A673 (cell line): ENCODE measurements at regions not wholly inside any gene's neighbourhood (a gene's known extent, or its start where the extent isn't known, plus 50 kb on each side); places are given as distances from the start of the nearest gene placed in this dataset.

Experiments used
- BruUV-seq: library from RNA; stranded (reverse); fragments of 400-500 nt; replicated peaks from 2 replicates; lab custom pipeline; 2021; lab: Mats Ljungman, UMichigan
- CTCF ChIA-PET: fragments of 300-600 bp; sonication (Branson Sonifier 250); formaldehyde crosslinking; loops from one replicate; lab custom pipeline; 2022; ENCODE audit warnings: antibody characterized with exemption; lab: Charles Lee
- POLR2A ChIA-PET: fragments of 300-600 bp; sonication (Branson Sonifier 250); formaldehyde crosslinking; loops from one replicate; lab custom pipeline; 2022; ENCODE audit warnings: antibody characterized with exemption; ENCODE audit not compliant: low non-redundant PET; lab: Charles Lee
- DNase-seq: peaks from one replicate; pipeline ENCODE4 v3.0.0-alpha.2; 2015; ENCODE audit warnings: low spot score
- H3K27ac ChIP-seq: fragments of 200-600 bp; sonication (generic); 2 replicates; pipeline ENCODE4 v1.5.1; 2016; ENCODE audit warnings: mixed run types, low read depth, mild to moderate bottlenecking, mixed read lengths, antibody characterized with exemption, low read length; ENCODE audit not compliant: poor library complexity, severe bottlenecking
- H3K27me3 ChIP-seq: fragments of 200-600 bp; sonication (generic); replicated peaks from 2 replicates; pipeline ENCODE4 v1.6.1; 2017; ENCODE audit warnings: mixed run types, low read depth, mild to moderate bottlenecking, mixed read lengths, antibody characterized with exemption, low read length; ENCODE audit not compliant: insufficient read depth, poor library complexity
- H3K36me3 ChIP-seq: fragments of 200-600 bp; sonication (generic); 2 replicates; pipeline ENCODE4 v1.6.1; 2016; ENCODE audit warnings: mixed run types, mild to moderate bottlenecking, mixed read lengths, antibody characterized with exemption, low read length; ENCODE audit not compliant: insufficient read depth, poor library complexity, severe bottlenecking
- H3K4me1 ChIP-seq: fragments of 200-600 bp; sonication (generic); 2 replicates; pipeline ENCODE4 v1.6.1; 2017; ENCODE audit warnings: mixed run types, mild to moderate bottlenecking, mixed read lengths, antibody characterized with exemption, low read length; ENCODE audit not compliant: insufficient read depth, poor library complexity, severe bottlenecking
- H3K4me3 ChIP-seq: fragments of 200-600 bp; sonication (generic); 2 replicates; pipeline ENCODE4 v1.5.1; 2016; ENCODE audit warnings: low read depth, mixed run types, mild to moderate bottlenecking, mixed read lengths, low read length; ENCODE audit not compliant: poor library complexity, severe bottlenecking
- H3K9me3 ChIP-seq: fragments of 200-600 bp; sonication (generic); 2 replicates; pipeline ENCODE4 v1.6.1; 2016; ENCODE audit warnings: mixed run types, low read depth, mild to moderate bottlenecking, mixed read lengths, antibody characterized with exemption, low read length; ENCODE audit not compliant: poor library complexity, severe bottlenecking
- EZH2 ChIP-seq: fragments of 200-600 bp; sonication (generic); IDR thresholded peaks from 2 replicates; pipeline ENCODE4 v1.6.1; 2017; ENCODE audit warnings: borderline replicate concordance, low read depth, mild to moderate bottlenecking, mixed read lengths, antibody characterized with exemption, low read length; ENCODE audit not compliant: poor library complexity, severe bottlenecking
- intact Hi-C: fragments of 100-400 bp; cut with micrococcal nuclease; formaldehyde crosslinking; loops from one replicate; pipeline ENCODE4 v1.10.0; 2022; ENCODE audit not compliant: unreplicated experiment
- TF ChIP-seq, protein P1 (sequence below): fragments of 300-800, 200-600 bp; sonication (generic); conservative IDR thresholded peaks from 2 replicates; pipeline ENCODE4 v1.5.1; 2017; ENCODE audit warnings: low read depth, mild to moderate bottlenecking, antibody characterized with exemption, low read length, moderate library complexity, mixed read lengths

GRCh38 chr2:239465017-239466001 lies 64.5 kb upstream of the HDAC4 start:
- POLR2A ChIA-PET, result no interaction called here
- Histone ChIP-seq H3K27ac (no peak overlapping the region), H3K27me3 (no peaks in the 10 kb centered on the region), H3K9me3 (no peaks in the 10 kb centered on the region), H3K36me3 (no peaks in the 10 kb centered on the region), H3K4me1 (no peaks in the 10 kb centered on the region), H3K4me3 (no peak overlapping the region)
- BruUV-seq, result no TSS peak
- CTCF ChIA-PET, result no interaction called here
- intact Hi-C loops, result no loop called here
- TF ChIP-seq, protein P1, sequence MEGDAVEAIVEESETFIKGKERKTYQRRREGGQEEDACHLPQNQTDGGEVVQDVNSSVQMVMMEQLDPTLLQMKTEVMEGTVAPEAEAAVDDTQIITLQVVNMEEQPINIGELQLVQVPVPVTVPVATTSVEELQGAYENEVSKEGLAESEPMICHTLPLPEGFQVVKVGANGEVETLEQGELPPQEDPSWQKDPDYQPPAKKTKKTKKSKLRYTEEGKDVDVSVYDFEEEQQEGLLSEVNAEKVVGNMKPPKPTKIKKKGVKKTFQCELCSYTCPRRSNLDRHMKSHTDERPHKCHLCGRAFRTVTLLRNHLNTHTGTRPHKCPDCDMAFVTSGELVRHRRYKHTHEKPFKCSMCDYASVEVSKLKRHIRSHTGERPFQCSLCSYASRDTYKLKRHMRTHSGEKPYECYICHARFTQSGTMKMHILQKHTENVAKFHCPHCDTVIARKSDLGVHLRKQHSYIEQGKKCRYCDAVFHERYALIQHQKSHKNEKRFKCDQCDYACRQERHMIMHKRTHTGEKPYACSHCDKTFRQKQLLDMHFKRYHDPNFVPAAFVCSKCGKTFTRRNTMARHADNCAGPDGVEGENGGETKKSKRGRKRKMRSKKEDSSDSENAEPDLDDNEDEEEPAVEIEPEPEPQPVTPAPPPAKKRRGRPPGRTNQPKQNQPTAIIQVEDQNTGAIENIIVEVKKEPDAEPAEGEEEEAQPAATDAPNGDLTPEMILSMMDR, result no peak
- no peak for TF ChIP-seq EZH2
- DNase-seq, result peak; percentile 17

DNA sequence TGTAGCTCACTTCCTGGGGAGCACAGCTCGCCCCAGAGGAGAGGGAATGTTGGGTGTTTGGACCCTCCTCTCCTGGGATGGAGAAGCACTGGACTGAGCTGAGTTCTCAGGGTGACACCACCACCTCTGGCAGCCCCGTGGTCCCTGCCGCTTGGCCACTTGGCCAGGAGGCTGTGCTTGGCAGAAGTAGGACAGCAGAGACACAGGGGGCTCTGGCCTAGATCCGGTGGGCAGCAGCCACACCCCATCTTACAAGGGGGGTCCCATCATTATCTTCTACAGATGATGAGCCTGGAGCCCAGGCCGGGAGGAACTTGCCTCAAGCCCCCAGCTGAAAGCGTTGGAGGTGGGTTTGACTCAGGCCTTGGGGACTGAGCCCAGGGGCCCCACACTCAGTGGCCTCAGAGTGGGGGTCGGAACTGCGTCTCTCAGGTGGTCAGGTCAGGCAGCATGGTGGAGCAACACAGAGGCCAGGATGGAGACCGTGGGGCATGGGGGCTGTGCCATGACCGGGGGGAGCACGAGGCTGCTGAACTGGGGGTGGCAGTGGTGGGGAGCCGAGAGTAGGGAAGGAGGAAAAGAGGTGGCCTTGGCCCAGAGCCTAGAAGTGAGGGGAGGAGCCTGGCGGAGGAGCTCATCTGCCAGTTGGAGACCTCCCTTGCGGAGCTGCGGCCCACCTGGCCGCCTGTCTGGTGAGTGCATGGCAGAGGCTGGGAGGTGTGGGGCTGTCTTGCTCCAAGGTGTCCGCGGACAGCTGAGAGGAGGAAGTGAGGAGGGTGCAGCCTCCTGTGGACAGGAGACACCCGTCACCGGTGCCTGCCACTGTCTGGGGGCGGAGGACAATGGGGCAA lies 63.6 kb upstream of the HDAC4 start:
- Histone ChIP-seq H3K4me1 (no peaks in the 10 kb centered on the region), H3K36me3 (no peaks in the 10 kb centered on the region), H3K27me3 (no peaks in the 10 kb centered on the region), H3K9me3 (no peaks in the 10 kb centered on the region), H3K4me3 (no peak overlapping the region), H3K27ac (no peak overlapping the region)
- no peak for DNase-seq
- TF ChIP-seq EZH2, result no peak
- TF ChIP-seq, protein P1, result no peak
- CTCF ChIA-PET, result no interaction called here
- BruUV-seq, result no TSS peak
- intact Hi-C loops, result no loop called here
- POLR2A ChIA-PET, result interaction anchor here (0.6 kb wide), 1 partner anchor 634 kb away, joined by 7 read pairs; no protein-coding TSS in a partner anchor

GRCh38 chr2:239463541-239464165 lies 62.8 kb upstream of the HDAC4 start:
- POLR2A ChIA-PET, result interaction anchor here (0.6 kb wide), 1 partner anchor 635 kb away, joined by 7 read pairs; no protein-coding TSS in a partner anchor
- no peak for DNase-seq
- Histone ChIP-seq H3K4me1 (no peaks in the 10 kb centered on the region), H3K27ac (no peak overlapping the region), H3K4me3 (no peak overlapping the region), H3K9me3 (no peaks in the 10 kb centered on the region), H3K27me3 (no peaks in the 10 kb centered on the region), H3K36me3 (no peaks in the 10 kb centered on the region)
- TF ChIP-seq, protein P1, result no peak
- TF ChIP-seq EZH2, result no peak
- intact Hi-C loops, result no loop called here
- CTCF ChIA-PET, result interaction anchor here (0.6 kb wide), 1 partner anchor 80 kb away, joined by 3 read pairs; no protein-coding TSS in a partner anchor
- BruUV-seq, result no TSS peak
